H9 (cell line): ENCODE measurements at regions not wholly inside any gene's neighbourhood (a gene's known extent, or its start where the extent isn't known, plus 50 kb on each side); places are given as distances from the start of the nearest gene placed in this dataset.
A peak's percentile ranks its signal among the peaks of the same experiment; 100 is the strongest.

Experiments used
- DNase-seq: peaks from one replicate; pipeline ENCODE4 v3.0.0-alpha.2; 2017
- H2AFZ ChIP-seq: one replicate; pipeline ENCODE4 v1.6.1; 2013; ENCODE audit warnings: mild to moderate bottlenecking, low read length, control low read depth, moderate library complexity
- H2AK5ac ChIP-seq: 2 replicates; pipeline ENCODE4 v1.6.1; 2013; ENCODE audit warnings: low read length, control low read depth, mixed read lengths; ENCODE audit not compliant: insufficient read length
- H2BK120ac ChIP-seq: one replicate; pipeline ENCODE4 v1.6.1; 2013; ENCODE audit warnings: low read depth, mild to moderate bottlenecking, low read length, control low read depth, inconsistent platforms; ENCODE audit not compliant: poor library complexity, severe bottlenecking
- H2BK12ac ChIP-seq: 2 replicates; pipeline ENCODE4 v1.6.1; 2013; ENCODE audit warnings: low read length, control low read depth, mixed read lengths, low read depth; ENCODE audit not compliant: insufficient read length
- H2BK15ac ChIP-seq: 2 replicates; pipeline ENCODE4 v1.6.1; 2013; ENCODE audit warnings: low read depth, low read length, control low read depth
- H2BK20ac ChIP-seq: one replicate; pipeline ENCODE4 v1.6.1; 2013; ENCODE audit warnings: low read depth, mild to moderate bottlenecking, low read length, control low read depth, inconsistent platforms; ENCODE audit not compliant: poor library complexity, severe bottlenecking
- H2BK5ac ChIP-seq: 2 replicates; pipeline ENCODE4 v1.6.1; 2013; ENCODE audit warnings: low read length, control low read depth, mixed read lengths; ENCODE audit not compliant: insufficient read length
- H3K14ac ChIP-seq: 2 replicates; pipeline ENCODE4 v1.6.1; 2013; ENCODE audit warnings: low read length, control low read depth; ENCODE audit not compliant: insufficient read depth
- H3K18ac ChIP-seq: 2 replicates; pipeline ENCODE4 v1.6.1; 2013; ENCODE audit warnings: low read depth, mild to moderate bottlenecking, mixed read lengths, low read length, control low read depth; ENCODE audit not compliant: insufficient read length
- H3K23ac ChIP-seq: 2 replicates; pipeline ENCODE4 v1.6.1; 2013; ENCODE audit warnings: low read length, control low read depth, mixed read lengths, low read depth; ENCODE audit not compliant: insufficient read length
- H3K23me2 ChIP-seq: 2 replicates; pipeline ENCODE4 v1.6.1; 2013; ENCODE audit warnings: low read depth, mild to moderate bottlenecking, mixed read lengths, low read length, control low read depth; ENCODE audit not compliant: insufficient read length, poor library complexity, severe bottlenecking
- H3K27ac ChIP-seq: 2 replicates; pipeline ENCODE4 v1.5.1; 2013; ENCODE audit warnings: low read length, control low read depth, mixed read lengths, low read depth; ENCODE audit not compliant: insufficient read length
- H3K27me3 ChIP-seq: 2 replicates; pipeline ENCODE4 v1.6.1; 2013; ENCODE audit warnings: low read length, control low read depth, inconsistent platforms; ENCODE audit not compliant: insufficient read depth
- H3K4ac ChIP-seq: 2 replicates; pipeline ENCODE4 v1.6.1; 2013; ENCODE audit warnings: low read depth, mild to moderate bottlenecking, control low read depth, inconsistent platforms, low read length, moderate library complexity
- H3K4me1 ChIP-seq: 2 replicates; pipeline ENCODE4 v1.6.1; 2013; ENCODE audit warnings: low read length, control low read depth, inconsistent platforms; ENCODE audit not compliant: insufficient read depth
- H3K4me2 ChIP-seq: 2 replicates; pipeline ENCODE4 v1.6.1; 2013; ENCODE audit warnings: low read length, control low read depth, mixed read lengths; ENCODE audit not compliant: insufficient read length, insufficient read depth
- H3K56ac ChIP-seq: 2 replicates; pipeline ENCODE4 v1.6.1; 2013; ENCODE audit warnings: low read depth, mild to moderate bottlenecking, mixed read lengths, low read length, control low read depth; ENCODE audit not compliant: insufficient read length
- H3K79me1 ChIP-seq: 2 replicates; pipeline ENCODE4 v1.6.1; 2013; ENCODE audit warnings: low read depth, mild to moderate bottlenecking, moderate library complexity, low read length, control low read depth, inconsistent platforms; ENCODE audit not compliant: insufficient read depth, poor library complexity, severe bottlenecking
- H3K79me2 ChIP-seq: 2 replicates; pipeline ENCODE4 v1.6.1; 2013; ENCODE audit warnings: low read length, control low read depth, inconsistent platforms; ENCODE audit not compliant: insufficient read depth
- H3K9ac ChIP-seq: 2 replicates; pipeline ENCODE4 v1.6.1; 2013; ENCODE audit warnings: low read length, control low read depth, mixed read lengths; ENCODE audit not compliant: insufficient read length; ENCODE audit errors: extremely low read depth
- H3K9me3 ChIP-seq: one replicate; pipeline ENCODE4 v1.6.1; 2013; ENCODE audit warnings: low read depth, low read length, inconsistent platforms; ENCODE audit not compliant: control insufficient read depth
- H3T11ph ChIP-seq: one replicate; pipeline ENCODE4 v1.6.1; 2013; ENCODE audit warnings: mild to moderate bottlenecking, low read length, control low read depth, inconsistent platforms
- H4K20me1 ChIP-seq: one replicate; pipeline ENCODE4 v1.6.1; 2013; ENCODE audit not compliant: control insufficient read depth, insufficient read length, insufficient read depth
- H4K5ac ChIP-seq: 2 replicates; pipeline ENCODE4 v1.6.1; 2013; ENCODE audit warnings: low read depth, mild to moderate bottlenecking, mixed read lengths, low read length, control low read depth; ENCODE audit not compliant: insufficient read length
- H4K8ac ChIP-seq: replicated peaks from 2 replicates; pipeline ENCODE4 v1.6.1; 2013; ENCODE audit warnings: low read length, control low read depth, mixed read lengths, low read depth; ENCODE audit not compliant: insufficient read length
- H4K91ac ChIP-seq: 2 replicates; pipeline ENCODE4 v1.6.1; 2013; ENCODE audit warnings: low read depth, mild to moderate bottlenecking, moderate library complexity, mixed read lengths, low read length, control low read depth; ENCODE audit not compliant: insufficient read length
- H3K27ac Mint-ChIP-seq, 3 experiments: 2 replicates in 2 of 3; 3 replicates in 1 of 3; pipeline ENCODE4 v1.8.0; 2020 to 2021; ENCODE audit warnings: mixed read lengths in 3 of 3, mild to moderate bottlenecking in 1 of 3, moderate library complexity in 1 of 3
- H3K27me3 Mint-ChIP-seq: 2 replicates; pipeline ENCODE4 v1.8.0; 2021; ENCODE audit warnings: low read depth, mild to moderate bottlenecking, moderate library complexity, mixed read lengths
- H3K36me3 Mint-ChIP-seq, 3 experiments: 2 replicates in 2 of 3; 3 replicates in 1 of 3; pipeline ENCODE4 v1.8.0; 2020 to 2021; ENCODE audit warnings: low read depth in 3 of 3, mixed read lengths in 3 of 3; ENCODE audit not compliant: insufficient read depth in 1 of 3
- H3K4me1 Mint-ChIP-seq, 2 experiments: 2 replicates each; pipeline ENCODE4 v1.8.0; 2020; ENCODE audit warnings: mixed read lengths in 2 of 2
- H3K4me3 Mint-ChIP-seq, 2 experiments: 2 replicates in 1 of 2; 3 replicates in 1 of 2; pipeline ENCODE4 v1.8.0; 2020 to 2021; ENCODE audit warnings: mild to moderate bottlenecking in 2 of 2, mixed read lengths in 2 of 2, moderate library complexity in 1 of 2
- H3K9me3 Mint-ChIP-seq, 2 experiments: 2 replicates in 1 of 2; 3 replicates in 1 of 2; pipeline ENCODE4 v1.8.0; 2020; ENCODE audit warnings: mild to moderate bottlenecking in 2 of 2, mixed read lengths in 2 of 2, moderate library complexity in 1 of 2
- CTCF ChIP-seq: fragments of 200-600 bp; sonication (generic); conservative IDR thresholded peaks from 3 replicates; pipeline ENCODE4 v1.8.0; 2021; ENCODE audit warnings: antibody characterized with exemption, mild to moderate bottlenecking
- WGBS: extraction: QIAGEN DNeasy Blood & Tissue Kit; methylation state at CpG from one replicate; pipeline ENCODE4 v1.1.7; 2013; ENCODE audit warnings: missing lambda C conversion rate, low lambda C conversion rate, mixed read lengths; ENCODE audit not compliant: insufficient read length; ENCODE audit errors: extremely low coverage; 5-methylcytosine and 5-hydroxymethylcytosine counted together

GRCh38 chr6:142605922-142606485, 304.2 kb downstream of the ADGRG6 start:
- H3K9ac ChIP-seq = no peak overlapping the region

More at GRCh38 chr6:142605922-142606485, 304.2 kb downstream of the ADGRG6 start:
- Histone ChIP-seq H3K79me2 (no peaks in the 10 kb centered on the region), H2BK12ac (no peak overlapping the region), H3K18ac (no peak overlapping the region), H2BK20ac (no peak overlapping the region), H2BK5ac (no peak overlapping the region), H3K79me1 (no peaks in the 10 kb centered on the region), H3K14ac (no peak overlapping the region; the same call in 1 of the 2 replicates), H3K4me1 (no peaks in the 10 kb centered on the region), H3K56ac (no peak overlapping the region), H3K27me3 (no peaks in the 10 kb centered on the region), H4K5ac (no peak overlapping the region), H3K27ac (no peak overlapping the region), H3K9me3 (no peaks in the 10 kb centered on the region), H4K91ac (no peak overlapping the region), H2BK120ac (no peak overlapping the region), H3K4ac (no peak overlapping the region), H3K23me2 (no peaks in the 10 kb centered on the region), H4K20me1 (no peaks in the 10 kb centered on the region), H2AFZ (peak overlapping the region; percentile 78), H3K23ac (no peak overlapping the region), H3K4me2 (no peak overlapping the region), H4K8ac (no peak overlapping the region), H3T11ph (no peak overlapping the region), H2BK15ac (no peak overlapping the region), H2AK5ac (no peak overlapping the region)
- TF ChIP-seq CTCF = no peak
- no CpG with 5 or more reads among the region's 6 CpGs for WGBS
- Mint-ChIP-seq H3K36me3 (no peaks in the 10 kb centered on the region), H3K4me1 (0 out of 4 replicates have a peak, but pooled peaks cover 0 to 4% of the 10 kb centered on the region in 2 experiments), H3K27ac (no peak overlapping the region), H3K27me3 (no peaks in the 10 kb centered on the region), H3K4me3 (no peak overlapping the region), H3K9me3 (no peaks in the 10 kb centered on the region)
- no peak for DNase-seq
